Neural cell (in vitro differentiated cells): ENCODE measurements at regions not wholly inside any gene's neighbourhood (a gene's known extent, or its start where the extent isn't known, plus 50 kb on each side); places are given as distances from the start of the nearest gene placed in this dataset.

Source experiments
- CTCF ChIP-seq: fragments of 450-650 bp; IDR thresholded peaks from 2 replicates; pipeline ENCODE4 v1.5.1; 2014; ENCODE audit warnings: antibody characterized with exemption, mild to moderate bottlenecking, moderate library complexity; ENCODE audit not compliant: poor library complexity, severe bottlenecking
- EZH2 ChIP-seq: fragments of 200-600, 300-800 bp; shearing (Covaris generic), sonication (generic); IDR thresholded peaks from 2 replicates; pipeline ENCODE4 v1.6.1; 2014; ENCODE audit warnings: antibody characterized with exemption, low read length, borderline replicate concordance, mild to moderate bottlenecking; ENCODE audit not compliant: insufficient read depth, poor library complexity, severe bottlenecking

- TF ChIP-seq CTCF (no peak), EZH2 (no peak)
Measured at GRCh38 chr2:42868096-42868495, 75.7 kb upstream of the HAAO start.
